SH-SY5Y (cell line): ENCODE measurements at regions not wholly inside any gene's neighbourhood (a gene's known extent, or its start where the extent isn't known, plus 50 kb on each side); places are given as distances from the start of the nearest gene placed in this dataset.

Source experiments
- GATA2 ChIP-seq: IDR thresholded peaks from 2 replicates; pipeline ENCODE4 v1.6.1; 2011; ENCODE audit warnings: mild to moderate bottlenecking, low read depth, low read length
- GATA3 ChIP-seq: IDR thresholded peaks from 2 replicates; pipeline ENCODE4 v1.6.1; 2011; ENCODE audit warnings: low read depth, mild to moderate bottlenecking, low read length, moderate library complexity

DNA sequence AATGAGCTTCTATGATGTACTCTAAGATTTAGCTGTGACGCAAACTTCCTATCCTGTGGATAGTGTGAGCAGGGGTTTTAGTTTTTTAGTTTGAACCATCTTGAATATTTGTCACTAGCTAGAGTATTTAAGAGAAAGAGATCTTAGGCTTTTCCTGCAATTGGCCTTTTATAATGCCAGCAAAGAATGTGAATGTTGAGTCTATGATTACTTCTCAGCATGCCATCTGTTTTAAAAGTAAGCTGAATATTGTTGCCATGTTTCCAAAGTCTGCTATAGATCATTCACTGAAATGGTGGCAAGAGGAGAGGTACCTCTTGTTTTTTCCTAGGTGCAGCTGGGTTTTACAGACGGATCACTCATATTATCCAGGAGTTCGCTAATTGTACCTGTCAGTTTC is 1783.6 kb upstream of the FLRT2 start:
- TF ChIP-seq GATA2 (no peak), GATA3 (no peak)
